Transverse colon (tissue), 3 donors: ENCODE measurements at regions not wholly inside any gene's neighbourhood (a gene's known extent, or its start where the extent isn't known, plus 50 kb on each side); places are given as distances from the start of the nearest gene placed in this dataset.

Source experiments
- POLR2A ChIP-seq: fragments of 450-650 bp; IDR thresholded peaks from one replicate; pipeline ENCODE4 v1.6.1; 2016; ENCODE audit warnings: antibody characterized with exemption, mild to moderate bottlenecking, moderate library complexity
- TF ChIP-seq, protein P1 (sequence below), 5 experiments: fragments of 200-600 bp in 3 of 5; fragments of 450-650 bp in 2 of 5; sonication (generic) in 3 of 5; IDR thresholded peaks; 1 replicate in 2 of 5; 2 replicates in 3 of 5; pipeline ENCODE4 v1.5.1; 2016 to 2017; ENCODE audit warnings: antibody characterized with exemption in 5 of 5, inconsistent platforms in 3 of 5, mild to moderate bottlenecking in 2 of 5, moderate library complexity in 1 of 5

- TF ChIP-seq, protein P1, sequence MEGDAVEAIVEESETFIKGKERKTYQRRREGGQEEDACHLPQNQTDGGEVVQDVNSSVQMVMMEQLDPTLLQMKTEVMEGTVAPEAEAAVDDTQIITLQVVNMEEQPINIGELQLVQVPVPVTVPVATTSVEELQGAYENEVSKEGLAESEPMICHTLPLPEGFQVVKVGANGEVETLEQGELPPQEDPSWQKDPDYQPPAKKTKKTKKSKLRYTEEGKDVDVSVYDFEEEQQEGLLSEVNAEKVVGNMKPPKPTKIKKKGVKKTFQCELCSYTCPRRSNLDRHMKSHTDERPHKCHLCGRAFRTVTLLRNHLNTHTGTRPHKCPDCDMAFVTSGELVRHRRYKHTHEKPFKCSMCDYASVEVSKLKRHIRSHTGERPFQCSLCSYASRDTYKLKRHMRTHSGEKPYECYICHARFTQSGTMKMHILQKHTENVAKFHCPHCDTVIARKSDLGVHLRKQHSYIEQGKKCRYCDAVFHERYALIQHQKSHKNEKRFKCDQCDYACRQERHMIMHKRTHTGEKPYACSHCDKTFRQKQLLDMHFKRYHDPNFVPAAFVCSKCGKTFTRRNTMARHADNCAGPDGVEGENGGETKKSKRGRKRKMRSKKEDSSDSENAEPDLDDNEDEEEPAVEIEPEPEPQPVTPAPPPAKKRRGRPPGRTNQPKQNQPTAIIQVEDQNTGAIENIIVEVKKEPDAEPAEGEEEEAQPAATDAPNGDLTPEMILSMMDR (IDR thresholded peaks at IDR 0.05): no peak
- no peak for TF ChIP-seq POLR2A
Measured at GRCh38 chr5:2281446-2281845, 398.7 kb upstream of the IRX4 start.
